Retinal pigment epithelial cell (primary cell): ENCODE measurements at regions not wholly inside any gene's neighbourhood (a gene's known extent, or its start where the extent isn't known, plus 50 kb on each side); places are given as distances from the start of the nearest gene placed in this dataset.
"Not testable (repeated sequence)": the region's sequence is repeated elsewhere in the genome, so short reads cannot be mapped to it uniquely, and the experiment has no call there.

ENCODE experiments used
- DNase-seq: peaks from one replicate; pipeline ENCODE4 v3.0.0-alpha.2; 2010; ENCODE audit warnings: low read depth
- H3K4me3 ChIP-seq: 2 replicates; pipeline ENCODE4 v1.5.1; 2011; ENCODE audit warnings: mild to moderate bottlenecking, low read length, control low read depth, moderate library complexity
- CTCF ChIP-seq: conservative IDR thresholded peaks from 2 replicates; pipeline ENCODE4 v1.5.1; 2011; ENCODE audit warnings: low read depth, low read length, control low read depth, inconsistent platforms

- TF ChIP-seq CTCF: no peak
- no peak for DNase-seq
- H3K4me3 ChIP-seq: no peak overlapping the region
Measured at GRCh38 chr4:23034731-23035130, 342.0 kb downstream of the GBA3 start.

GRCh38 chr4:23033796-23034195 is 341.1 kb downstream of the GBA3 start:
- peak; percentile 58 for DNase-seq
- TF ChIP-seq CTCF: no peak
- no peak overlapping the region for H3K4me3 ChIP-seq

GRCh38 chr4:23028875-23029274 is 336.1 kb downstream of the GBA3 start:
- H3K4me3 ChIP-seq: no peak overlapping the region
- DNase-seq: no peak
- no peak for TF ChIP-seq CTCF

GRCh38 chr4:23023666-23024065 is 330.9 kb downstream of the GBA3 start:
- no peak for DNase-seq
- no peak for TF ChIP-seq CTCF
- no peak overlapping the region for H3K4me3 ChIP-seq

- no peak overlapping the region for H3K4me3 ChIP-seq
- DNase-seq: no peak
- TF ChIP-seq CTCF: no peak
Measured at GRCh38 chr4:23023121-23023520, 330.4 kb downstream of the GBA3 start.

GRCh38 chr4:23022032-23022431 is 329.3 kb downstream of the GBA3 start:
- DNase-seq: peak; percentile 96
- H3K4me3 ChIP-seq: no peak overlapping the region
- TF ChIP-seq CTCF: peak; percentile 35

- TF ChIP-seq CTCF: no peak
- no peak overlapping the region for H3K4me3 ChIP-seq
Measured at GRCh38 chr4:23021040-23021439, 328.3 kb downstream of the GBA3 start.

GRCh38 chr4:23020399-23020798 is 327.7 kb downstream of the GBA3 start:
- H3K4me3 ChIP-seq, DNase-seq: not testable (repeated sequence)

More at GRCh38 chr4:23021040-23021439, 328.3 kb downstream of the GBA3 start:
- DNase-seq: no peak
